Activated CD4-positive, alpha-beta T cell treated with anti-CD3 and anti-CD28 coated beads, Interleukin-2, amount 50 U/mL, for 24 hours (primary cell): ENCODE measurements at regions not wholly inside any gene's neighbourhood (a gene's known extent, or its start where the extent isn't known, plus 50 kb on each side); places are given as distances from the start of the nearest gene placed in this dataset.
A peak's percentile ranks its signal among the peaks of the same experiment; 100 is the strongest.
"Not testable (repeated sequence)": the region's sequence is repeated elsewhere in the genome, so short reads cannot be mapped to it uniquely, and the experiment has no call there.

Experiments used
- DNase-seq, 2 donors: peaks; one replicate each; pipeline ENCODE4 v3.0.0-alpha.2; 2020; ENCODE audit warnings: low read depth in 1 of 2, low spot score in 1 of 2

DNA sequence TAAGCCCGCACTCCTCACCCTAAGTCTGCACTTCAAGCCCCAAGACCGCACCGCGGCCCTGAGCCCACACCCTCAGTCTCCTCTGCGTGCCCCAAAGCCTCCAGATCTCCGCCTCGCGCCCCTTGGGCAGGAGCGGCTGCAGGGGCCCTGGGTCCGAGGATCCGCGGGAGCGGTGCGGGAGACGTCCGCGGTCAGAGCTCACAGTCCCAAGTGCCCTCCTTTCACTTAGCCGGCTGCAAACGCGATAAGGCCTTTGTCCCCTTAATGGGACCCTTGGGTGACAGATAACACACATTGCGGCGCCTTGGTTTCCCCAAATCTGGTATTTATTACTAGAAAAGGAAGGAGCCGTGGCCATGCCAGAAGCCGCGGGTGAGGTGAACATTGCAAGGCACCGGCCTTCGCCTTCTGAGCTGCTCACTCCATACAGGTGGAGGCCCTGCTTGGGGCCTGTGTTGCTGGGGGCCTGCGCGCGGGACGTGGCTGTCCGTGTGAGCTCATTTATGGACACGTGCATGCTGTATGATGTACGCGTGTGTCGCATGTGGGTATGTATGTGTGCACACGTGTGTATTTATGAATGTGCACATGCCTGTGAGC, 178.9 kb downstream of the OR4M2 start:
- DNase-seq, result not testable (repeated sequence)

GRCh38 chr15:22259881-22260421, 179.6 kb downstream of the OR4M2 start:
- no peak for DNase-seq

- no peak for DNase-seq
These were observed 182.3 kb downstream of the OR4M2 start for GRCh38 chr15:22262613-22263020.

DNA sequence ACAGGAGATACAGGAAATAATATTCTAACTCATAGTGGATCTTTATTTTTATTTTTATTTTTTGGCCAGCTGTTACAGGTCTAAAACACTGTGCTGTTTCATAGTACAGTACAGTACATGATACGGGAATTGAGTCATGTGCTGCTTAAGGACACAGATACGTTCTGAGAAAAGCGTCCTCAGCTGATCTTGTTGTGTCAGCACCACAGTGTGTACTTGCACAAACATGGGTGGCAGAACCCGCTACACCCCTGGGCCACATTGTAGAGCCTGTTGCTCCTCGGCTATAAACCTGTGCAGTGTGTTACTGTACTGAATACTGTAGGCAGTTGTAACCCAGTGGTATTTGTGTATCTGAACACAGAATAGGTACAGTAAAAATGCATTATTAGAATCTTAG, 183.4 kb downstream of the OR4M2 start:
- no peak for DNase-seq

- not testable (repeated sequence) for DNase-seq
These were observed 183.9 kb downstream of the OR4M2 start for GRCh38 chr15:22264272-22264671.

- DNase-seq, result peak in 1 of 2 donors; percentile 41
These were observed 185.0 kb downstream of the OR4M2 start for GRCh38 chr15:22265056-22265945.

GRCh38 chr15:22265970-22266369, 185.6 kb downstream of the OR4M2 start:
- no peak for DNase-seq

- DNase-seq, result no peak
These were observed 187.4 kb downstream of the OR4M2 start for GRCh38 chr15:22267761-22268160.

DNA sequence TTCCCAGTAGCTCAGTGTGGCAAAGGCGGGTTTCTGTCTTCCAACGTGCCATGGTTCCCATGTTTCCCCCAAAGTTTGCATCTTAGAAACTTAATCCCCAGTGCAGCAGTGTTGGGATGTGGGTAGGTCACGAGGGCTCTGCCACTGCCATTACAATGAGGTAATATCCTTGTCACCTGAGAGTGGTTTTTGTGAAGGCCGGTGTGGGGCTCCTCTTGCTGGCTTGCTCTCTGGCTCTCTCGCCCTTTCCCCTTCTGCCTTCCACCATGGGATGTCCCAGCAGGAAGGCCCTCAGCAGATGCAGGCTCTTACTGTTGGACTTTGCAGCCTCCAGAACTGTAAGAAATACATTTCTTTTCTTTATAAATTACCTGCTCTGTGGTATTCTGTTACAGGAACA, 187.9 kb downstream of the OR4M2 start:
- not testable (repeated sequence) for DNase-seq

DNA sequence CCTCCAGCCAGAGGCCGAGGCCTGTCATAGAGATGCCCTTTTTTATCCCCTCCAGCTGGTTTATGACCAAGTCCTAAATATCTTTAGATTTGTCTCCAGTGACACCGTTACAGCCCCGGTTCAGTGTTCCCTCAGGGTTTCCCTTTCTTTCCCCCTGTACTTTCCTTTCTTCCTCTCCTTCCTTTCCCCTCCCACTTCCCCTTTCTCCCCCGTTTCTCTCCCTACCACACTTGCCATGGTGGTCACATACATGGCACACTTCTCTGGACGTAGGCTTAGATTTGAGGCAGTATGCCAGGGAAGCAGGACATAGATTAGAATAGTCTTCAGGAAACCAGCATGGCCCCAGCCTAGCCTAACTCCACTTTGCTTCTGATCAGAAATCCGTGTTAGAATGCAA, 188.3 kb downstream of the OR4M2 start:
- DNase-seq, result not testable (repeated sequence)

GRCh38 chr15:22272286-22273160, 186.2 kb upstream of the GOLGA6L22 start:
- not testable (repeated sequence) for DNase-seq

DNA sequence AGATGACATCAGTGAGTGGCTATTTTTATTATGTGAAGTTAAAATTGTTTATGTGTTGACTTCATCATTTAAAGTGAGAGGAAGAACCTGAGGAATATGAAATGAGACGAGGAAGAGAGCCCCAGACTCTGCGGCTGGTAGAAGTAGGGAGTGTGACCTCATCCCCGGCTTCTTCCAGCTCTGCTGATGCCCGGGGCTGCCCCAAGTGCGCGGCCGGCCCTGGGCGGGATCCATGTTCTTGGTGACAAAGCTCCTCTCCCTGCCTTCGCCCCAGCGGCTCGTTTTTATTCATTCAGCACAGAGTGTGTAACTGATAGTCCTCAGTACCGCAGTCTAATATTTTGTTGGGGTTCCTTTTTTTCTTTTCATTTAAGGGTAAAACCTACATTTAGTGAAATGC, 185.5 kb upstream of the GOLGA6L22 start:
- not testable (repeated sequence) for DNase-seq

- DNase-seq, result not testable (repeated sequence)
These were observed 184.3 kb upstream of the GOLGA6L22 start for GRCh38 chr15:22274376-22274775.

- not testable (repeated sequence) for DNase-seq
These were observed 177.9 kb upstream of the GOLGA6L22 start for GRCh38 chr15:22280770-22281169.

DNA sequence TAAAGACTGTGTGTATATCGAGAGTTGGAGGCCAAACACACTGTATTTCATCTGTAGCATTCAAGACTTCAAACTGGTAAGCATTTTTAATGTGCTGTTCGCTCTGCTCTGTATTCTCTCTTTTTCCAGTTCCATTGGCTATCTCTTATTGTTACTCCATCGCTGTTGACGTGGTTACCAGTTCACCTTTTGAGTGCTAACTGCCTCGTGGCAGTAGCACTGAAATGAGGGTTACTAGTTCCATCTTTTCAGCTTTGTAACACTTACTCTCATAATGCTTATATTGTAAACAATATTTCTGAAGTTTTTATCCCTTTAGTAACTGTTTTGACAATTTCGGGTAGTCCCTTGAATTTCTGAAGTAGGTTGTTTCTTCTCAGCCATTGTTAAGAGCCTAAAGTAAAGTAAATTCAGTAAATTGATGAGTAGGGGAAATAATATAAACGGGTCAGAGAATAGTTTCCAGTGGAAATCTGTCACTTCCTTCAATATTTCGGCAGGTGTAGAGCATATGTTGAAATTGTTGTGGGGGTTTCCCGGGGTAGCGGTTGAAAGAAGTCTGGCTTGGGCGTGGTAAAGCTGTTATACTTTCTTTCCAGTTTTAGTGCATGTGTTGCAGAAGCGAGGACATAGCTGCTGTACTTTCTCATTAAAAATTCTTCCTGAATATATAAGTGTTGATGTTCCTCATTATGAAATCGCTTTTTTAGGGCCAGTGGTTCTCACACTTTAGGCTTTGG, 175.7 kb upstream of the GOLGA6L22 start:
- not testable (repeated sequence) for DNase-seq

DNA sequence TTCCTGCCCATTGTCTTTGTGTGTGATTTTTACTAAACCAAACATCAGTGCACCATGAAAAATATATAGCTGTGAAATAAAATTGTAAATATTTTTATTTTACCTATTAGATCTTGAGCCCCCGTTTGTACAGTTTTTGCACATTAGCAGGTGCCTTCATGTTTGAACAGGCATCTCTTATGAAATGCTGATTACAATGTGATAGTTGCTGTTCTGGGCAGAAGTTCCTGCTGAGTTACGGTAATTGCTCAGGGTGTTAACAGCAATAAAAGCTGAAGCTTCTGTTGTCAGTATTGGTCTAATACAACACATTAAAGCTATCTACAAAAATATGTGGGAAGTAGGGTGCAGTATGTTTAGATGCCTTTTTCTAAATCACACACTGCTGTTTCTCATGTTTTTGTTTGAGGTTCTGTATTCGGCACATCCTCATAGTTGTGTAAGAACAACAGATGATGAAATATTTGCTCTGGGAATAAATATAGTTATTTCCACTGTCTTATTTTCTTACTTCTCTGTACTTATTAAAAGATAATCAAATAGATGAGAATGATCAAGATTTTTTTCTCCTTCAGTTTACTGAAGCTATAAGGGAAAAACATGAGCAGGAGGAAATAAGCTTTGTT, 173.8 kb upstream of the GOLGA6L22 start:
- not testable (repeated sequence) for DNase-seq

GRCh38 chr15:22291054-22291453, 167.6 kb upstream of the GOLGA6L22 start:
- not testable (repeated sequence) for DNase-seq

GRCh38 chr15:22303112-22303511, 155.6 kb upstream of the GOLGA6L22 start:
- DNase-seq, result not testable (repeated sequence)
